Thyroid gland (tissue), 4 donors: ENCODE measurements at regions not wholly inside any gene's neighbourhood (a gene's known extent, or its start where the extent isn't known, plus 50 kb on each side); places are given as distances from the start of the nearest gene placed in this dataset.

Experiments used
- POLR2A ChIP-seq, 2 donors: fragments of 450-650 bp; IDR thresholded peaks; one replicate each; pipeline ENCODE4 v1.6.1; 2017; ENCODE audit warnings: antibody characterized with exemption in 2 of 2, mild to moderate bottlenecking in 2 of 2, moderate library complexity in 1 of 2
- TF ChIP-seq, protein P1 (sequence below), 6 experiments: fragments of 200-600 bp in 3 of 6; fragments of 450-650 bp in 3 of 6; sonication (generic) in 3 of 6; IDR thresholded peaks; one replicate each; pipeline ENCODE4 v1.5.1; 2016 to 2019; ENCODE audit warnings: antibody characterized with exemption in 6 of 6, mild to moderate bottlenecking in 2 of 6, inconsistent platforms in 1 of 6, moderate library complexity in 1 of 6

DNA sequence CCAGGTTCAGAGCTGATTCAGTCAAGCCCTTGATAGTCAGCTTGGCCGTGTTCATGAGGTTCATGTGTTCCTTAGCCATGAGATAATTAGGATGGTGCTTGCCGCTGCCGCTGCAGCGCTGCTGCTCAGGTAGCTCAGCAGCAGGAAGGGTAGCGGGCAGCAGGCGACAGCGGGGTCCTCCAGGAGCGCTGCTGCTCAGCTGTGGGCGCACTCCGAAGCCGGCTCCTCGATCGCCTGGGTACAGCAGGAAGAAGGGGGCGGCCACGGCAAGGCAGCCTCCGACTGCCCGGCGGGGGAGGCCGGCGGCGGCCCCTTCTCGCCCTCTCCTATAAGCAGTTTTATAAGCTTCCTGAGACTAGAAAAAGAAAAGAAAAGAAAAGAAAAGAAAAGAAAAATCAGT, 1253.6 kb downstream of the EFNA5 start:
- TF ChIP-seq, protein P1, sequence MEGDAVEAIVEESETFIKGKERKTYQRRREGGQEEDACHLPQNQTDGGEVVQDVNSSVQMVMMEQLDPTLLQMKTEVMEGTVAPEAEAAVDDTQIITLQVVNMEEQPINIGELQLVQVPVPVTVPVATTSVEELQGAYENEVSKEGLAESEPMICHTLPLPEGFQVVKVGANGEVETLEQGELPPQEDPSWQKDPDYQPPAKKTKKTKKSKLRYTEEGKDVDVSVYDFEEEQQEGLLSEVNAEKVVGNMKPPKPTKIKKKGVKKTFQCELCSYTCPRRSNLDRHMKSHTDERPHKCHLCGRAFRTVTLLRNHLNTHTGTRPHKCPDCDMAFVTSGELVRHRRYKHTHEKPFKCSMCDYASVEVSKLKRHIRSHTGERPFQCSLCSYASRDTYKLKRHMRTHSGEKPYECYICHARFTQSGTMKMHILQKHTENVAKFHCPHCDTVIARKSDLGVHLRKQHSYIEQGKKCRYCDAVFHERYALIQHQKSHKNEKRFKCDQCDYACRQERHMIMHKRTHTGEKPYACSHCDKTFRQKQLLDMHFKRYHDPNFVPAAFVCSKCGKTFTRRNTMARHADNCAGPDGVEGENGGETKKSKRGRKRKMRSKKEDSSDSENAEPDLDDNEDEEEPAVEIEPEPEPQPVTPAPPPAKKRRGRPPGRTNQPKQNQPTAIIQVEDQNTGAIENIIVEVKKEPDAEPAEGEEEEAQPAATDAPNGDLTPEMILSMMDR (IDR thresholded peaks at IDR 0.05), result no peak
- TF ChIP-seq POLR2A (IDR thresholded peaks at IDR 0.05), result no peak
